ENCODE measurements at regions not wholly inside any gene's neighbourhood (a gene's known extent, or its start where the extent isn't known, plus 50 kb on each side); places are given as distances from the start of the nearest gene placed in this dataset.

DNA sequence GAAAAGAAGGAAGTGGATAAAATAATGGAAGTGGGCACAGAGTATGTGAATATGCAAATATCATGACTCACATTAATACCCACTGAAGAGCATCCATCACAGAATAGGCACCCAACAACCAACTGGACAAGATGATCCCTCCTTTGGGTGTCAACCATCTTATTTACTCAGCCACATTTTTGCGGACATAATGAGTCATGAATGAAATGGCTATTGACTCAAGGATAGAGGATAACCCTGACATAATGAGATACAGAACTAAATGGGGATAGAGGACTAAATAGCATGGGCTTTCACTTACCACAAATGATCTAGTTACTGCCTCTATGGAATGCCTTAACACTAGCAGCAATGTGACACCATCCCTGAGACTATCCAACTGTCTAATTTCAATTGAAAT is 224.7 kb downstream of the ANTXR2 start:
- TF ChIP-seq BRCA1 (IDR thresholded peaks at IDR 0.05; ENCODE audit: low read depth, low read length): no peak
- no peak for TF ChIP-seq TBL1XR1 (IDR thresholded peaks at IDR 0.05; ENCODE audit: low read depth, low read length)
- TF ChIP-seq, protein P1, sequence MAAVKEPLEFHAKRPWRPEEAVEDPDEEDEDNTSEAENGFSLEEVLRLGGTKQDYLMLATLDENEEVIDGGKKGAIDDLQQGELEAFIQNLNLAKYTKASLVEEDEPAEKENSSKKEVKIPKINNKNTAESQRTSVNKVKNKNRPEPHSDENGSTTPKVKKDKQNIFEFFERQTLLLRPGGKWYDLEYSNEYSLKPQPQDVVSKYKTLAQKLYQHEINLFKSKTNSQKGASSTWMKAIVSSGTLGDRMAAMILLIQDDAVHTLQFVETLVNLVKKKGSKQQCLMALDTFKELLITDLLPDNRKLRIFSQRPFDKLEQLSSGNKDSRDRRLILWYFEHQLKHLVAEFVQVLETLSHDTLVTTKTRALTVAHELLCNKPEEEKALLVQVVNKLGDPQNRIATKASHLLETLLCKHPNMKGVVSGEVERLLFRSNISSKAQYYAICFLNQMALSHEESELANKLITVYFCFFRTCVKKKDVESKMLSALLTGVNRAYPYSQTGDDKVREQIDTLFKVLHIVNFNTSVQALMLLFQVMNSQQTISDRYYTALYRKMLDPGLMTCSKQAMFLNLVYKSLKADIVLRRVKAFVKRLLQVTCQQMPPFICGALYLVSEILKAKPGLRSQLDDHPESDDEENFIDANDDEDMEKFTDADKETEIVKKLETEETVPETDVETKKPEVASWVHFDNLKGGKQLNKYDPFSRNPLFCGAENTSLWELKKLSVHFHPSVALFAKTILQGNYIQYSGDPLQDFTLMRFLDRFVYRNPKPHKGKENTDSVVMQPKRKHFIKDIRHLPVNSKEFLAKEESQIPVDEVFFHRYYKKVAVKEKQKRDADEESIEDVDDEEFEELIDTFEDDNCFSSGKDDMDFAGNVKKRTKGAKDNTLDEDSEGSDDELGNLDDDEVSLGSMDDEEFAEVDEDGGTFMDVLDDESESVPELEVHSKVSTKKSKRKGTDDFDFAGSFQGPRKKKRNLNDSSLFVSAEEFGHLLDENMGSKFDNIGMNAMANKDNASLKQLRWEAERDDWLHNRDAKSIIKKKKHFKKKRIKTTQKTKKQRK (IDR thresholded peaks at IDR 0.05; ENCODE audit: low read depth, low read length): no peak
